Ovary (tissue), 3 donors: ENCODE measurements at regions not wholly inside any gene's neighbourhood (a gene's known extent, or its start where the extent isn't known, plus 50 kb on each side); places are given as distances from the start of the nearest gene placed in this dataset.

Experiments
- EP300 ChIP-seq: sonication (generic); formaldehyde crosslinking; IDR thresholded peaks from one replicate; pipeline ENCODE4 v1.6.1; 2017; ENCODE audit warnings: antibody characterized with exemption
- TF ChIP-seq, protein P1 (sequence below), 3 donors: fragments of 450-650 bp in 2 of 3; fragments of 200-600 bp in 1 of 3; IDR thresholded peaks; one replicate each; pipeline versions ENCODE4 v1.5.1 to v1.8.0; 2016 to 2022; ENCODE audit warnings: antibody characterized with exemption in 3 of 3, mild to moderate bottlenecking in 1 of 3
- donor health status: DM: no; HTN: no; CAD: no.

DNA sequence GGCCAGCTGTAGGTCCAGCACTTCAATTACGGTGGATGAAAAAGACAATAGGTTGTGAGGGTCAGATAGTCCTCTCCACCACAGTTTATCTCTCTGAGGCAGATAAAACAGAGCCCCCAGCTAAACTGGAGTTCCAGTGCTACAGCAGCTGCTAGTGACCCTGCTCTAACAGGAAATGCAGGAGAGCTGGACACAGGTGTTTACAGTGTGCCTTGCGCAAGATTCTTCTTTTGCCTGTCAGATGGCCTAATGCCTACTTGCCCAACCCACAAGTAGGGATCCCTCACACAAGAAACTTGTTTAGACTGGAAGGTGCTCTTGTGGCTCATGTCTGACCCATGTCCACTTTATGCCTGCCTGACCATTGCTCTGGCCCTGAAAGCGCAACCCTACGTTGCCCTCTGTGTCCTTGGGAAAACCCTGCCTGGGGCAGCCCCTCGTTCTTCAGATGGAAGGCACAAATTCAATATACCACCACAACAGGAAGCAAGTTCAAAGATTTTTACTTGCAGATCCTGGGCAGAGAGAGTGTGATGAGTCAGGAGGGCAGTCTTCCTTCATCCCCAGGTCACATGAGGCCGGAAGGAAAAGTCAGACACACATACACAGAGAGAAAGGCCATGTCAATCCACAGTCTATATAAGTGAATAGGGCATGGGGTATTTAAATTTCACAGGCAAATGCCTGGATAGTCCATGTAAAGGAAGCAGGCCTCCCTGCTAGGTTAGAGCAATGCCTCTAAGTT, 105.1 kb upstream of the ADGRL3 start:
- TF ChIP-seq, protein P1, sequence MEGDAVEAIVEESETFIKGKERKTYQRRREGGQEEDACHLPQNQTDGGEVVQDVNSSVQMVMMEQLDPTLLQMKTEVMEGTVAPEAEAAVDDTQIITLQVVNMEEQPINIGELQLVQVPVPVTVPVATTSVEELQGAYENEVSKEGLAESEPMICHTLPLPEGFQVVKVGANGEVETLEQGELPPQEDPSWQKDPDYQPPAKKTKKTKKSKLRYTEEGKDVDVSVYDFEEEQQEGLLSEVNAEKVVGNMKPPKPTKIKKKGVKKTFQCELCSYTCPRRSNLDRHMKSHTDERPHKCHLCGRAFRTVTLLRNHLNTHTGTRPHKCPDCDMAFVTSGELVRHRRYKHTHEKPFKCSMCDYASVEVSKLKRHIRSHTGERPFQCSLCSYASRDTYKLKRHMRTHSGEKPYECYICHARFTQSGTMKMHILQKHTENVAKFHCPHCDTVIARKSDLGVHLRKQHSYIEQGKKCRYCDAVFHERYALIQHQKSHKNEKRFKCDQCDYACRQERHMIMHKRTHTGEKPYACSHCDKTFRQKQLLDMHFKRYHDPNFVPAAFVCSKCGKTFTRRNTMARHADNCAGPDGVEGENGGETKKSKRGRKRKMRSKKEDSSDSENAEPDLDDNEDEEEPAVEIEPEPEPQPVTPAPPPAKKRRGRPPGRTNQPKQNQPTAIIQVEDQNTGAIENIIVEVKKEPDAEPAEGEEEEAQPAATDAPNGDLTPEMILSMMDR (IDR thresholded peaks at IDR 0.05) = no peak
- TF ChIP-seq EP300 = no peak
